Suppressor macrophage treated with lipopolysaccharide for 1 hour (primary cell): ENCODE measurements at regions not wholly inside any gene's neighbourhood (a gene's known extent, or its start where the extent isn't known, plus 50 kb on each side); places are given as distances from the start of the nearest gene placed in this dataset.

Source experiments
- DNase-seq, 3 donors: peaks; one replicate each; pipeline ENCODE4 v3.0.0-alpha.2; 2020 to 2022

DNA sequence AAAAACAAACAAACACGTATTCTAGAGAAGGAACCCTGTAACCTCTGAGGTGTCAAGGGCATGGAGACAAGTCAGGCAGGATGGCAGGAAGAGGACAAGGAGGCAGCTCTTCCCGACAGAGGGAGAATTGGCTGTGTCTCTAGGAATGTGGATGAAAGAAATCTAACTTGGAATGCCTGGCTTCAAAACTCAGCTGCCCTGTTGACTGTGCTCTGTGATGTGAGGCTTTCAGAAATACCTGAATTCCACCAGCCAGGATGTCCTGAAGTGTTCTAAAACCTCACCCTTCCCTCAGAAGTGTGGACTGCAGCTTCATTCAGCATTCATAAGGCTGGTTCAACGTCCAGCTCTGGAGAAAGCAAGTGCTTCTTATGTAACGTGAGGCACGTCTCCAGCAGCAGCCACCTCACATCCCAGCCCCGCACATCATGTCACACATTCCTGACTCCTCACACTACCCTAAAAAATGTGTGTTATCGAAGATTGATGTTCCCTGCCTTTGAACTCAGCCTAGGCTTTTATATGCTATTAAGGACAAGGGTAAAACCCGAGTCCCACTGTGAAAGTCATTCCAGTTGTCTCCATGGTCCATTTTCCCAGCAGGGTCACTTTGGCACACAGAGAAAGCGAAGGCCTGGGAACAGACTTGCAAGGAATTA is 398.9 kb downstream of the ETS1 start:
- no peak for DNase-seq

DNA sequence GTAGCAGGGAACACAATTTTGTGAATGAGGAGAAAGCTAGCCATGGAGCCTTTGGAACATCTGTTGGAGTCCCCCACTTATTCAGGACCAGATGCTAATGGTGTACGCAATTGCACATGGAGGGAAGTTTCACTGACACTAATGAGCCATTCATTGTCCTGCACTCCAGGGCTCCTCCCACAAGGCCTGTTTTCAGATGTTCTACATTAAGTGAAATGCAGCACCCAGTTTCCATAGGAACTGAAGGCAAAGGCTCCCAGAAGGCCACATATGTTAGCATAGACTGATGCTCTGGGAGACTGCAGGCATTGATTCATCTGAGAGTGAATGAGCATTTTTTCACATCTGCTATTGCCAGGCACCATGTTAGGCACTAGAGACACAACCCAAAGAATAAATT is 399.5 kb downstream of the ETS1 start:
- no peak for DNase-seq

DNA sequence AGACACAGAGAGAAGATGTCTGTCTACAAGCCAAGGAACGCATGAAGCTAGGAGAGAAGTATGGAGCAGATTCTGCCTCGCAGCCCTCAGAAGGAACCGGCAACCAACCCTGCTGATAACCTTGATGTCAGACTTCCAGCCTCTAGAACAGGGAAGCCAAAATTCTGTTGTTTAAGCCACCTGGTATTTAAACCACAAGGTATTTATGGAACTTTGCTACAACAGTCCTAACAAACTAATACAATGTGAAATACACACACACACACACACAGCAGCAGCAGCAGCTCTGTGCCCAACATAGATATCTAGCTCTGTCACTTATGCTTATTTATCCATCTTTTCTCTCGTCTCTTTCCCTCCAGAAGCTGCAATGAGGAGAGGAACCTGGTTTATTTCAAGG is 400.0 kb downstream of the ETS1 start:
- no peak for DNase-seq

DNA sequence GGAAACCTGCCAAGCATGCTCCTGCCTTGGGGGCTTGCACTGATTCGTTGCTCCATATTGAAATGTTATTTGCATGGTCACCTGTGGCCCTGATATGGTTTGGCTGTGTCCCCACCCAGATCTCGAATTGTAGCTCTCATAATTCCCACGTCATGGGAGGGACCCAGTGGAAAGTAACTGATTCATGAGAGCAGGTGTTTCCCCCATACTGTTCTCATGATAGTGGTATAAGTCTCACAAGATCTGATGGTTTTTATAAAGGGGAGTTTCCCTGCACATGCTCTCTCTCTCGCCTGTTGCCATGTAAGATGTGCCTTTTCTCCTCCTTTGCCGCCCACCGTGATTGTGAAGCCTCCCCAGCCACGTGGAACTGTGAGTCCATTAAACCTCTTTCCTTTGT is 402.4 kb downstream of the ETS1 start:
- no peak for DNase-seq

DNA sequence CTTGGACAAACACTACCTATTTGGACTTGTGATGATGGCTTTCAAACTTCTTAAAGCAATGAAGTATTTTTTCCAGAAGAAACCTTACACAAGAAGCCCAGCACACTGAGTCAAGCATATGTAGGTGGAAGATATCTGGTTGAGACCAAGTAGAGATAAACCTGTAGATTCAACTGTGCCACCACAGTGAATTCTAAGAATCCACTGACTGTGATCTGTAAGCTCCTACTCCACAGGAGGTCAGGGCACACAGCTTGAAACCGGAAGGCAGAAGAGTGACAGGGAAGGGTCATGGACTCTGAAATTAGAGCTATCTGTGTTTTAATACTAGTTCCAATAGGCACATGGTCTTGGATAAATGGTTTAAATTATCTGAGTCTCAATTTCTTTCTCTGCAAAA is 404.5 kb downstream of the ETS1 start:
- DNase-seq, result no peak

DNA sequence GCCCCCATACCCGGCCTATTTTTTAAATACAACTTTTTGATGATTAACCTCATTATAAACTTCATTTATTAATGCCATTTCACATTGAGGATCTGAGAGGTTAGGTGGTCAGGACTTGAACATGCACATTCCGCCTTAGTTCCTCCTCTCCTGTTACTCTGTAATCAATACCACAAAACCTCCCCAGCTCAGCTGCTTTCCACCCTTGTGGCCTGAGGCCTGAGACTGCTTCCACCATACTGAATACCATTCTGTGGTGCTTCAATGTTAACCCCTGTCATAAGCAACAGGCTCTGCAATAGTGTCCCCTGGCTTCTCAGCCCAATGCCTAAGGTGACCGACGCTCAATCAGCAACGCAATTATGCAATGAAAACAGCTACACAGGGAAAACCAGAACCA is 405.4 kb downstream of the ETS1 start:
- no peak for DNase-seq

DNA sequence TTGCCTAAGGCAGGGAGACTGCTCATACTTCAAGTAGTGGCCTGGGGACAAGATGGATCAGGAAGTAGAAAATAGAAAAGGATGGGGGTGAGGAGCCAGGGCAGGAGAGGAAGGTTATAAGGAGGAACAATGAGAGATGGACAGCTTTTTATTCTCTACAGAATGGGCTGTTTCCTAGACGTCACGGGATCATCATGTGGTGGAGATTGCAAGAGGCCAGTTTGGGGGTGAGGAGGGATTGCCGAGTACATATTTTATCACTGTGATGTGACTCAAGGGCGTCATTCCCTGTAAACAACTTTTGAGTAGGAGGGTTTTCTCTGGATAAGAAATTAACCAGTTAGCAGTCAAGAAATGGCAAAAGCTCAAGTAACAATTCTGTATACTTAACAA is 406.3 kb downstream of the ETS1 start:
- DNase-seq, result no peak

DNA sequence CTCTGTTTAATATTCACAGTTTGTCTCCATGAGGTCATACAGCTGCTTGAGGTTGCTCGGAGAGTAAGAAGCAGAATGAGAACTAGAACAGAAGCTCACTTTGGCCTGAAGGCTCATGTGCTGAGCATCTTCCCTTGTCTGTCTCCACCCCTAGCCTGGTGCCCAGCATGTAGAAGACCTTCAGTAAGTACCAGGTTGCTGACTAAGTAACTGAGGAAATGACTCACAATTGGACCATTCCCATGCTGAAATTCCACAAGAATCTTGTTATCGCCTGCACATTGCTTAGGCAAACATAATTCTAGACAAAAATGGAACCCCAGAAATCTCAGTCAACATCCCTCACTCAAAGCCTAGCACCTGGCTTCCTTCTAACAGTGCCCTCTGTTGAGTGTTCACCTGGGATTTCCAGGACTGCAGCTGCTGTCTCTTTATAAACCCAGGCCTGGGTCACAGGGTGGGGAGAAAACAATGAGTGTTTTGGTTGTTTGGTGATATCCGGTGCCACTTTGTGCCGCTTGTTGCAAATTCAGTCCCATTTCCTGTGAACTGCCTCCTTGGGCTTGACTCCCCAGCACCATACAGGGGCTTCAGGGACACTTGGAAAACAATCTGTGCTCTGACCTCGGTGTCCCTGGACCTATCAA is 406.8 kb downstream of the ETS1 start:
- no peak for DNase-seq

DNA sequence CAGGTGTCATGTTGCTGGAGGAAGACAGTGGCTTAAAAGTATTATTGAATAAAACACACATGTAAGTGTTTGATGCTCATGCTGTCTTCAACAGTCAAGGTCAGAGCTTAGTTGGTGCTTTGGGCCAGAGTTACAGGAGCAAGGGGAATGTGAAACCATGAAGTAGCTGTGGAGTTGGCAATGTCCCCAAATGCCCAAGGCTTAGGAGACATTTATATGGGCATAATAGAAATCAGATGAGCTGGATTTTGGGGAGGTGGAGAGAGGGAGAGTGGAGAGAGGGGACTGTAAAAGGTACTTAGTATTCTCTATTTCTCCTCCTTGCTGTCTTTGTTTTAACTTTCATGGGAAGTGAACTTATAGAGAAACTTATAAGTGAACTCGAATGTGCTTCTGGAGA is 407.8 kb downstream of the ETS1 start:
- no peak for DNase-seq

DNA sequence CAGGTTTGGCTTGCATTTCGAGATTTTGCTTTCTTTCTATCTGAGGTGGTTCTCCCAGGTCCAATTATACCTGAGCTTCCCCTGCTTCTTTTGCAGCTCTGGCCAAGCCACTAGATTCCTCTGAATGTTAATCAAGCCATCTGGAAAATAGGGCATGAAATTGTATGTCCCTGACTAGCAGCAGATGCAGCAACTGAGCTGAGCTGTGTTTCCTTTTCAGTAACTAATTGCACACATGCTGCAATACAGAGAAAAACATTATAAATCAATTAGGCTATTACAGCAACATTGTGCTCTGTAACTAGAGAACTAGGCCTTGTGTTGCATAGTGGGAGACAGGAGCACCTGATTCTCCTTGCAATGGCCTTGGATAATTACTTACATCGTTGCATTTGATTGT is 408.3 kb downstream of the ETS1 start:
- no peak for DNase-seq

DNA sequence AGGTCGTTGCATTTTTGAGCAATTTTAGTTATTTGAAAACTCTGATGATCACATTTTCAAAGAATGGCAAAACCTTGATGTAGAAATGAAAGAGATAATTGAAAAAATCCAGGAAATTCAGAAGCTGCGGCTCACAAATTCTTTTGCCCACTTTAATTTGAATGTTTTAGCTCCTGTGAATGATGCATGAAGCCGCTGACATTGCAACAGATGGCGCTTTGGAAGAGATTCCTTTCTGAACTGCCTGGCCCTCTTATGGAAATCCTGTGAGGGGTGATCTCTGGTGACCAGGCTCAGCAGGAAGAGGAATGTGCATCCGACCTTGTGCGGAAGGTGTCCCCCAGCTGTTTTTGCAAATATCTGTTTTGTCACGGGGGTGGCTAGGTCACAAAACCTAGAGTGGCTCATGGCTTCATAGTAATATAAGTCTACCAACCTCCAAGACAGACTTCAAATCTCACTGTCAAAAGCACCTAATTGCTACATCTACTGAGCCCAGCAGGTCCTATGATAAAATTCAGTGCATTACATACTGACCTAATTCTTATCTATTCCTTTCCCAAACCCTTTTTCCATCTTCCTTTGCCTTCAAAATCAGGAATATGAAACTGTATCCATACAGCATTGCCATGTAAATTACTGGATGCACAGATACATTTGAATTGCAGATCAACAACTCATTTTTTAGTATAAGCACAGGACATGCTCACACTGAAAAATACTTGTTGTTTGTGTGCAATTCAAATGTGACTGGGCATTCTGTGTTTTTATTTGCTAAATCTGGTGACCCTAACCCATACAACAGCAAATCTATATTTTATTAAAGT is 412.7 kb downstream of the ETS1 start:
- no peak for DNase-seq

DNA sequence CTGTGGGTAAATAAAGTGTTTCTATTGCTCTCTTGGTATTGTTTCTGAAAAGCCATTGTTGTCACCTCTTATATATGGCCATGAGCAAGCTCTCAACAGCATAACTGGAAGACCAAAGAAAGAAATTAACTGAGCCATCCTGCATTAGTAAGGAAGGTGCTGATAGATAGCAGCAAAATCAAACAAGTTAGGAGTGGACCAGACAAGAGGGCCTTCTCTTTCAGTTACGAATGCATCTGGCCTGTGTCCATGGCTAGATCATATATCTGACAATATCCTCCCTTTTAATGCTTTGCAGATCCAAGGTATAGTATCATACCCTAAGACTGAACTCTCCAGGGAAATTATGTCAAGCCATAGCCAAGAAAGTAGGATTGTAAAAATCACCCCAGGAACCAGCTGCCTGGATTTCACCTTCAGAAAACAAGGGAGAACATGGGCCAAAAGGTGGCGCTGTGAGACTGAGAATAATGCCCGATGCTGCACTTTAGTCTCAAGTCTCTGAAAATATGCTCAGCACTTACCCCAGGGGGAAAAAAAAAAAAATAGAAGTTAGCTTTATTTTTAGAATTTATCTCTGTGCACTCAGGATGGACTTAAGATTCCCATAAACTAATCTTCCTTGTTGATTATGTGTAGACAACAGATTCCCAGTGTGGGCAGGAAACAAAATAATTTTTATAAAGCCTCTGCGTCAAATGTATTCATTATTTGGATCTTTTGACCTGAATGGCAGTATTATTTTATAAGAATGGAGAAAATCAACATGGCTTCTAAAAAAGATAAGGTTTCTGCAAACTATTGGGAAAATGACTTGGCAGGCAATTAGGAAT is 415.1 kb downstream of the ETS1 start:
- peak; percentile 81 to 90 (median 88) for DNase-seq

DNA sequence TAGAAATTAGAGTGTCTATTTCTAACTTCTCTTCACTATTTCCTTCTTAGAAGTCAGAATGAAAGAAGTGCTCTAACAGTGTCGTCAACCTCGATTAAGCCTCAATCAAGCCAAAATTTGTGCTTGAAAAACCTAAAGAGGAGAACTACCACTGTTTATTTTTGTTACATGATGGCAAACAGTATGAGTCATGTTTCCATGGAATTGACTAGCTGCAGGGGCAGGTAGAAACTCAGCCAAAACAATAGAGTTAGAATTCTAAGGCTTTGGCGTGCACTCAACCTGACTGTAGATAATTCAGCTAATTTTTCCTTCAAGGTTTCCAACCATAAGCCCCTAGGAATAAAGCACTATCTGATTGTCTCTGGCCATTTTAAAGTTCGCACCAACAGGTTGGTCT is 415.9 kb downstream of the ETS1 start:
- no peak for DNase-seq

DNA sequence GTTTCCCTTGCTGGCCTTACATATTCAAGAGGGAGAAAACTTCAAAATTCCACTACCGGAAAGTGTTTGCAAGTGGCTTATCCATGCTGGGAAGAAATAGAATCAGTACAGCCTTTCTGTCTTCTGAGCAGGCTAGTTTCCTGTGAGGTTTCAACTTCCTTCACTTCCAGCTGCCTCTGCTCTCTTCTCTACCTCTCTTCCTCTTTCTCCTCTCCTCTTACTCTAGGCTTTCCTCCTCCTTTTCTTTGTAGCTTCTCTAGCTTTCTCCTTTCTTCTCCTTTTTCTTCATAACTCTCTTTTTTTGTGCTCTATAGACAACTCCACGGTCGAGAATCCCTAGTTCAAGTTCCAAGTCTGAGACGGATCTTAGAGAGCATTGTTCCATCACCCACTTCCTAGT is 421.8 kb downstream of the ETS1 start:
- DNase-seq, result no peak

DNA sequence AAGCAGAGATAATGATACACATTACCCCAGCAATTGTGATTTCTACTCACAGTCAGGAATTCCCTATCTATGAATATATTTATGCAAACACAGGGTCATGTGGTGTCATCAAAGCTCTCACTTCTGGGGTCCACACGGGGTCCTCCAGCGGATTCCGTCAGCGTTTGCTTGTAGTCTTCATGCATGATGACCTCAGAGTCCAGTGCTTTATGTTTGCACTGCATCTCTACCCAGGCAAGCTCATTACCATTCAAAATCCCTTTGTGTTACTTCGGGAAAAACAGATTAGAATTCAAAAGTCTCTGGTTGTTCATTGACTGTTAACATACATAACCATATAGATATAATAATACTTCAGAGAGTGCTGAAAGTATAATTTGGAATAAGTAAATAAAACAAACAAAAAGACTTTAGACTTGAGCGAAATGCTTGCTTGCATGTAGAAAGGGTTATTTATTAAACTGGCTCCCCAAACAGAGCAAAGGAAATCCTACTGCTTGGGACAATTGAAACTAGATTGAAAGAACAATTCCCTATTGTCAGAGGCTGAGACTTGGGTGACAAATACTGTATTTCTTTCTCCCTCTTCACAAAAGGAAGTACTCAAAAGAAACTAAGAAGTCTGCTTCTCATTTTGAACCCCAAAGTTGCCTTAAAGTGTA is 423.1 kb downstream of the ETS1 start:
- peak in 2 of 3 donors; percentile 22 to 24 for DNase-seq

DNA sequence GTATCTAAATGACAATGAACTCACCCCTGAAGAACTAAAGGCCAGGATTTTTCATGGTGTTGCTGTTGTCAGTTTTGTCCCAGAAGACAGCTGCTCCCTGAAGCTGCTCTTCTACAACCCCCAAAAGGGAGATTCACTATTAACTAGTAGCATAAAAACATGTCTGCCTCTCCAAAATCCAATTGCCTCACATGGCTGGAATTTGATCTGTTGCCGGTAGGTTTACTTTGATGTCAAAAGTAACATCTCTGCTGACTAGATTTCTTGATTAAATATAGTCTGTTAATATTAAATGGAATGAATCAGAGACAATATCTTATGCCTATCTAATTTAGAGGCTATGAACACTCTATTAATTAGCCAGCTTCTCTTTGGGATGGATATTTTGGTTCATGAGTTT is 425.4 kb downstream of the ETS1 start:
- DNase-seq, result no peak

DNA sequence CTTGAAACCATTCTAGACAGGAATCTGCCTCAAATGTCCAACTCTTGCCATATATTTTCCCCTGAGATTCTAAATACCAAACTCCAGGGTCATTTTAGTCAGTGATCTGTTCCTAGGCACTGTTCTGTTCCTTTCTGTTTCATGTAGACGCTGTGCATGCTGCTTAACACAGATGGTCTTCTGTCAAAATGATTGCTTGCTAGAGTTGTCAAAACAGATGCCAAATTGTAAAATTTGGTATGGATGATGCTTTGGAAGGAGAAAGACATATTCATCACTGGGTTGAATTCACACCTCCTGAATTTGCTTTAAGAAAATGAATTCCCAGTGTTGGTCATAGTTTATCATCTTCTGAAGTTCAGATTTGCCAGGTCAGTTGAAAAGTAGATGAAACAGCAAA is 425.9 kb downstream of the ETS1 start:
- DNase-seq, result no peak

DNA sequence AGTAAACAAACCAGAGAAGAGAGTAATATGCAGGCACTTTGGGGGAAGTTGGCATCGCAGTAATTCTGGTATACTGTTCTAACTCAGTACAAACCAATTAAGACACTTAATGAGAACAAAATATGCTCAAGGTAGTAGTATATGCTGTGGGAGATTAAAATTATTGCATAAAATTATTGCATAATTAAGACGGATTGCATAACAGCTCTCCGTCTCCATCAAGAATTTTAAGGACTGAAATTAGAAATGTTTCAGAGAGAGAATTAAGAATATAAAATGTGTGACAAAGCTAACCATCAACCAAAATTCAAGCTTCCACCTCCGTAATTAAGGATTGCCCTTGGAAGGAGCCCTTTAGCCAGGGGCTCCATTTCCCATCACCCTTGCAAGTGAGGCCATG is 428.5 kb downstream of the ETS1 start:
- DNase-seq, result no peak

DNA sequence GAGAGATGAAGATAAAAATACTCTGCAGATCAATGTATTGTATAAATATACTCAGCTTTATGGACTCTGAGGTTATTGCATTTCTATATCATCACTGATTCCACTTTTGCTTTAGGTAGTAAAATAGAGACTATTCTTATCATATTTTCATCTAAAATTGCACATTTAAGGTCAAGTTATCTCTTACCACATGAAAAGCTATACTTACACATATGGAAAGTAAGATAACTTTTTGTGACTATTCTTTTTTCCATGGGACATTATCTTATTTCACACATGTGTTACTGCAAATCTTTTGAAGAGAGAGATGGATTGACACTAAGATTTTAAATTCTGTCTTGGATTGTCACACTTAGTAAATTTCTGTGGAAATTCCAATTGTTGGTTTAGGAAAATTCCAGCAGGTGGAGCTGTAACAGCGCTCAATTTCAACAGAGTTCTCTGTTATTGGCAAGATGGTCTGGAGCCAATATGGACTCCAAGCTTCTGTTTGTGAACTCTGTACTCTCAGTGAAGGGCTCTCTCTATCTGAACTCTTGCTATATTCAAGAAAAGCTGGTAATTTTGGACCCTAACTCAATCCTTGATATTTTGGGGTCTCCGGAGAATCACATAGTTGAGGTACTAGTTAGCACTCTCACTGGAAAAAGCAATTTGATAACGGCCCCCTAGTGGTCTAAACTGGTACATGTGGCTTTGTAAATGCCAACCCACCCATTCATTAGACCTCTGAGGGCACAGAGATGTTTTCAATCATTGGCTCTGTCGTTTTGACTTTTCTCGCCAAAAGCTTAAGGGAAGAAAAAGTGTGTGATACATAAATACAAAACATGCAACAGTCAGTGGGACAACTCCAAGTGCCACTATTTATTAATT is 429.7 kb downstream of the ETS1 start:
- DNase-seq, result peak; percentile 84 to 89 (median 89)

DNA sequence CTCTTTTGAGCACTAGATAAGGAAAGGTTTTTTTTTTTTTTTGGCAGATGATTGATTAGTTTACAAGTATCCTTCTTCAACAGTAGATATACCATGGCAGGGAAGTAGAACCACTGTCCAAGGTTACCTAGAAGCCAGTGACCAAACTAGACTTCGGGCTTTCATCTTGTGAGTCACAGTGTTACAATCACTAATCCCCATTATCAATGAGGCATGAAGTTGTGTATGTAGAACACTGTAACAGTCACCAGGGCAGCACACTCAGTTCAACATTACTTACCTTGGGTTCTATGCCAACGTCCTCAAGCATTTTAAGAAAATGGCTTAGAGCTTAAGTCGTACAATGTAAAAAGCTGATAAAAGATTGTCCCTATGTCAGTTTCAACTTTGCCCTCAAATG is 430.9 kb downstream of the ETS1 start:
- DNase-seq, result no peak

DNA sequence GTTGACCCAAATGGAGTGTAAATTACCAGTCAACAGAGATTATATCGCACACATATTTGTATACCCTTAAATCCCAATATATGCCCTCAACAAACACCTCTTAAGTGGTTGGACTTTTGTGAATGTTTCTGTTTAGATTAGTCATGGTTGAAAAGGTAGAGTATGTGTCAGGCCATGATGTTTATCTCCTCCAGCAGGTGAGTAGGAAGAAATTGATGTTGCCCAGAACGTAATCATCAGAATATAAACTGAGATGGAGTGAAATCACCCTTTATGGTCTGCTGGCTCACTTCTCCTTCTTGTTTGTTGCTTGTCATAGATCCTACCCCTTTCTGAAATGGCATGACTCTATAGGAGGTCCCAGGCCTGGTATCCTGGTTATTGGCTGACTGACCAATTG is 431.8 kb downstream of the ETS1 start:
- DNase-seq, result no peak

DNA sequence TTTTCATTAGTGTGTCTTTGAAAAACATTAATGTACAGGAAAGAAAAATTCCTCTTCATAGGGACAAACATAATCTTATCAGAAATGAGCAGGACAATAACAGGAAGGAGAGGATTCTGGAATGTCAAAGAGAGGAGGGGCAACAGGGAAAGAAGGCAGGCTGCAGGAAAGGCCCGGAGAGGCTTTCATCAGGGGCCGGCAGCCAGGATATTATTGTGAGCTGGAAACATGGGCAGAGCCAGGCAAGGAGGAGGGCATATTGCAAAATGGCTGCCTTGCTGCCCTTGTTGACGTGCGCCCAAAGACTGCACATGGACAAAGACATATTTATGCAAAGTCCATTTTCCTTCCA is 433.7 kb downstream of the ETS1 start:
- DNase-seq, result no peak
